ENCODE measurements at regions not wholly inside any gene's neighbourhood (a gene's known extent, or its start where the extent isn't known, plus 50 kb on each side); places are given as distances from the start of the nearest gene placed in this dataset.

DNA sequence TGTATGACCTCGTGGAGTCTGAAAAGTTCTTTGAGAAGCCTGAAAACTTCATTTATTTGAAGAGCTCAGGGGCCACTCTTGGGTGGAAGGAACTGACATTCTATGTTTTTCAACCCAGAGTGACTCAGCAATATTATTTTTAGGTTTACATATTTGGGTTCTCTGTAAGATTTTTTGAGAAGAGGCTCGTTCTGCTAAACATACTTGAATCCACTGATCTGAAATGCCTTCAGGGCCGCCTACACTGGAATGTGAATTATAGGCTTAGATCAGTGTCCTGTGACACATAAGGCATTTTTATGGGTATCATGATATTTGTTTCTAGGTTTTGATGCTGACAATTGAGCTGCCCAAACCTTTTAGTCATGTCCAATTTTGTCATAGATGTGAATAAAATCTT is 86.2 kb downstream of the PSAT1 start:
- Histone ChIP-seq H3K27me3 (ENCODE audit: control insufficient read depth, insufficient read depth, low read length) (no peaks in the 10 kb centered on the region), H3K4me3 (ENCODE audit: low read depth, low read length) (no peak overlapping the region)
- CTCF ChIA-PET: interaction anchor here (0.9 to 4.4 kb wide), 3 partner anchors 13 to 56 kb away, joined by 3 to 45 read pairs (median 14); no protein-coding TSS in a partner anchor

DNA sequence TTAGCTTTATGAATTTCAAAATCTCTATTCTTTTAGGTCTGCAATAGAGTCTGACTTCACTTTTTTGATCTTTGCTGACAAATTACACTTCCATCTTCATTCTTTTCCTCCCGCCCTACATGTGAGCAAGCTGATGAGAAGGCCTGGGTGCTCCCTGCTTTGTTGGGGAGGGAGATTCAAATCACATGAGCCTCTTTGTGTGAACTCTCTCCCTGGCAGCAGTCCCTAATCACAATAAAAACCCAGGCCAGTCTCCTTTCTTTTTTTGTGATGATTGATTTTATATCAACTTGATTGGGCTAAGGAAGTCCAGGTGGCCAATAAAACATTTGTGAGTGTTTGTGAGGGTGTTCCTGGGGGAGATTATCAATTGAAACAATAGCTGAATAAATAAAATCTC is 89.4 kb downstream of the PSAT1 start:
- CTCF ChIA-PET: interaction anchor here (1.4 to 3.0 kb wide), 2 partner anchors 17 to 53 kb away, joined by 5 to 11 read pairs; no protein-coding TSS in a partner anchor
- POLR2A ChIA-PET: no interaction called here

More for the DNA sequence above, 86.2 kb downstream of the PSAT1 start:
- no peak overlapping the region for H3K27ac ChIP-seq (ENCODE audit: low read depth, low read length)
- POLR2A ChIA-PET: no interaction called here
- TF ChIP-seq, protein P1, sequence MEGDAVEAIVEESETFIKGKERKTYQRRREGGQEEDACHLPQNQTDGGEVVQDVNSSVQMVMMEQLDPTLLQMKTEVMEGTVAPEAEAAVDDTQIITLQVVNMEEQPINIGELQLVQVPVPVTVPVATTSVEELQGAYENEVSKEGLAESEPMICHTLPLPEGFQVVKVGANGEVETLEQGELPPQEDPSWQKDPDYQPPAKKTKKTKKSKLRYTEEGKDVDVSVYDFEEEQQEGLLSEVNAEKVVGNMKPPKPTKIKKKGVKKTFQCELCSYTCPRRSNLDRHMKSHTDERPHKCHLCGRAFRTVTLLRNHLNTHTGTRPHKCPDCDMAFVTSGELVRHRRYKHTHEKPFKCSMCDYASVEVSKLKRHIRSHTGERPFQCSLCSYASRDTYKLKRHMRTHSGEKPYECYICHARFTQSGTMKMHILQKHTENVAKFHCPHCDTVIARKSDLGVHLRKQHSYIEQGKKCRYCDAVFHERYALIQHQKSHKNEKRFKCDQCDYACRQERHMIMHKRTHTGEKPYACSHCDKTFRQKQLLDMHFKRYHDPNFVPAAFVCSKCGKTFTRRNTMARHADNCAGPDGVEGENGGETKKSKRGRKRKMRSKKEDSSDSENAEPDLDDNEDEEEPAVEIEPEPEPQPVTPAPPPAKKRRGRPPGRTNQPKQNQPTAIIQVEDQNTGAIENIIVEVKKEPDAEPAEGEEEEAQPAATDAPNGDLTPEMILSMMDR (IDR thresholded peaks at IDR 0.05; ENCODE audit: low read depth, low read length): no peak
- no peaks in the 10 kb centered on the region for H3K9me3 ChIP-seq (ENCODE audit: control insufficient read depth, insufficient read depth, low read length)
- no peak for DNase-seq (ENCODE audit: low read depth, low spot score)

DNA sequence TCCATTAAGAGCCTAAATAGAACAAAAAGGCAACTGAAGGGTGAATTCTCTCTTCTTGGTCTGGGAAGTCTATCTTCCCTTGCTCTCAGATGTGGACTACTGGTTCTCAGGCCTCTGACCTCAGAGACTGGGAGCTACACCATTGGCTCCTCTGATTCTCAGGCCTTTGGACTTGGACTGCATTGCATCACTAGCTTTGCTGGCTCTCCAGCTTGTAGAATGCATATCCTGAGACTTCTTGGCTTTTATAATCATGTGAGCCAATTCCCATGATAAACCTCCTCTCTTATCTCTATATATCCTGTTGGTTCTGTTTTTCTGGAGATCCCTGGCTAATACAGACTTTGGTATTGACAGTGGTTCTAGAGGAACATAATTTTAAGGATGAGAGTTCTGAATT is 89.8 kb downstream of the PSAT1 start:
- Histone ChIP-seq H3K9me3 (ENCODE audit: control insufficient read depth, insufficient read depth, low read length) (no peaks in the 10 kb centered on the region), H3K4me3 (ENCODE audit: low read depth, low read length) (no peak overlapping the region), H3K27ac (ENCODE audit: low read depth, low read length) (no peak overlapping the region), H3K27me3 (ENCODE audit: control insufficient read depth, insufficient read depth, low read length) (no peaks in the 10 kb centered on the region)
- TF ChIP-seq, protein P1 (IDR thresholded peaks at IDR 0.05; ENCODE audit: low read depth, low read length): no peak
- ChIA-PET CTCF (interaction anchor here (1.4 to 3.0 kb wide), 2 partner anchors 18 to 53 kb away, joined by 5 to 11 read pairs; no protein-coding TSS in a partner anchor), POLR2A (no interaction called here)
- no peak for DNase-seq (ENCODE audit: low read depth, low spot score)

More for the DNA sequence above, 89.4 kb downstream of the PSAT1 start:
- no peak for DNase-seq (ENCODE audit: low read depth, low spot score)
- no peak overlapping the region for H3K4me3 ChIP-seq (ENCODE audit: low read depth, low read length)
- no peaks in the 10 kb centered on the region for H3K27me3 ChIP-seq (ENCODE audit: control insufficient read depth, insufficient read depth, low read length)
- TF ChIP-seq, protein P1 (IDR thresholded peaks at IDR 0.05; ENCODE audit: low read depth, low read length): no peak
- H3K9me3 ChIP-seq (ENCODE audit: control insufficient read depth, insufficient read depth, low read length): no peaks in the 10 kb centered on the region
- no peak overlapping the region for H3K27ac ChIP-seq (ENCODE audit: low read depth, low read length)

DNA sequence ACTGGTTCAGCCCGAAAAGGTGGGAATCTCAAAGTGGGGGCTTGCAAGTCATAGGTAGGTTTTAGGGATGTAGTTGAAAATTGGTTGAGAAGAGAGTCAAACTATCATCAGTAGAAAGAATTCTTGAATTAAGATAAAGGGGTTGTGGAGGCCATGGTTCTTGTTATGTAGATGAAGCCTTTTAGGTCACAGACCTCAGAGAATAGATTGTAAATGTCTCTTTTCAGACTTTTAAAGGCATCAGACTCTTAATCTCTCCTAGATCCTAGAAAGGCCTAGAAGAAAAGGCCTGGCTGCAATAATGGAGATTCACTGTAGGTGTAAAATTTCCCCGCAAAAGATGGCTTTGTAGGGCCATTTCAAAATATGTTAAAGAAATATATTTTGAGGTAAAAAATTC is 96.4 kb downstream of the PSAT1 start:
- POLR2A ChIA-PET: no interaction called here
- H3K4me3 ChIP-seq (ENCODE audit: low read depth, low read length): no peak overlapping the region
- CTCF ChIA-PET: no interaction called here

DNA sequence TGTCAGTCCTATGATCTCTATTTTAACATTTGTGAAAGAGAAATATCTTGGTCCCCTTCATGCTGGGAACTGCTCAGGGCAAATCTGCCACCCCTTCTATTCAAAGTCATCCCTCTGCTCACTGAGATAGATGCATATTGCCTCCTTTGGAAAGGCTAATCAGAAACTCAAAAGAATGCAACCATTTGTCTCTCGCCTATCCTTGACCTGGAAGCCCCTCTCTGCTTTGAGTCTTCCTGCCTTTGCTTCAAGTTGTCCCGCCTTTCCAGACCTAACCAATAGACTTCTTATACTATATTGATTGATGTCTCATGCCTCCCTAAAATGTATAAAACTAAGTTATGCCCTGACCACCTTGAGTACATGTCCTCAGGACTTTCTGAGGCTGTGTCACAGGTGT is 97.0 kb downstream of the PSAT1 start:
- ChIA-PET POLR2A (no interaction called here), CTCF (no interaction called here)
- Histone ChIP-seq H3K27ac (ENCODE audit: low read depth, low read length) (no peak overlapping the region), H3K27me3 (ENCODE audit: control insufficient read depth, insufficient read depth, low read length) (peaks cover 11% of the 10 kb centered on the region), H3K9me3 (ENCODE audit: control insufficient read depth, insufficient read depth, low read length) (peaks cover 6% of the 10 kb centered on the region; the same call in 1 of the 2 replicates), H3K4me3 (ENCODE audit: low read depth, low read length) (no peak overlapping the region)
- TF ChIP-seq, protein P1 (IDR thresholded peaks at IDR 0.05; ENCODE audit: low read depth, low read length): no peak
- DNase-seq (ENCODE audit: low read depth, low spot score): no peak

More for the DNA sequence above, 96.4 kb downstream of the PSAT1 start:
- no peak for DNase-seq (ENCODE audit: low read depth, low spot score)
- H3K27ac ChIP-seq (ENCODE audit: low read depth, low read length): no peak overlapping the region
- TF ChIP-seq, protein P1 (IDR thresholded peaks at IDR 0.05; ENCODE audit: low read depth, low read length): no peak
- peaks cover 6% of the 10 kb centered on the region; the same call in 1 of the 2 replicates for H3K9me3 ChIP-seq (ENCODE audit: control insufficient read depth, insufficient read depth, low read length)
- peaks cover 6% of the 10 kb centered on the region for H3K27me3 ChIP-seq (ENCODE audit: control insufficient read depth, insufficient read depth, low read length)
